HEK293 (cell line): ENCODE measurements at regions not wholly inside any gene's neighbourhood (a gene's known extent, or its start where the extent isn't known, plus 50 kb on each side); places are given as distances from the start of the nearest gene placed in this dataset.

Experiments
- CTCF ChIA-PET: fragments of 350-600 bp; formaldehyde crosslinking; extraction: SDS; loops from one replicate; lab custom pipeline; 2021; ENCODE audit warnings: antibody characterized with exemption; lab: Yijun Ruan, JAX
- POLR2A ChIA-PET: fragments of 300-600 bp; formaldehyde crosslinking; extraction: SDS; loops from one replicate; lab custom pipeline; 2020; ENCODE audit warnings: antibody characterized with exemption, inconsistent platforms; lab: Yijun Ruan, JAX
- H3K27ac ChIP-seq: fragments of 200-500 bp; sonication (Bioruptor generic); 2 replicates; pipeline ENCODE4 v1.5.1; 2014; ENCODE audit warnings: low read depth, low read length, control low read depth, inconsistent platforms; ENCODE audit errors: extremely low read depth
- H3K36me3 ChIP-seq, 2 experiments: fragments of 200-500 bp in 1 of 2; sonication (Bioruptor generic) in 1 of 2; 1 replicate in 1 of 2; 2 replicates in 1 of 2; pipeline ENCODE4 v1.5.1; 2014 to 2017; ENCODE audit warnings: inconsistent platforms in 2 of 2, low read length in 2 of 2; ENCODE audit not compliant: control insufficient read depth in 2 of 2, insufficient read depth in 1 of 2
- H3K4me1 ChIP-seq: fragments of 200-500 bp; sonication (Bioruptor generic); 2 replicates; pipeline ENCODE4 v1.5.1; 2014; ENCODE audit warnings: mild to moderate bottlenecking, low read length, inconsistent platforms; ENCODE audit not compliant: control insufficient read depth, insufficient read depth
- H3K4me3 ChIP-seq: 2 replicates; pipeline ENCODE4 v1.5.1; 2011; ENCODE audit warnings: low read depth, mild to moderate bottlenecking, control low read depth, low read length, moderate library complexity
- H3K9me3 ChIP-seq: fragments of 200-500 bp; sonication (Bioruptor generic); 2 replicates; pipeline ENCODE4 v1.5.1; 2014; ENCODE audit warnings: low read depth, low read length, inconsistent platforms; ENCODE audit not compliant: control insufficient read depth, insufficient read depth
- BCL11A ChIP-seq: fragments of 450-650 bp; formaldehyde crosslinking; IDR thresholded peaks from 2 replicates; pipeline ENCODE4 v1.5.1; 2016; ENCODE audit warnings: low read depth, missing biosample characterization, missing genetic modification characterization
- BCL11B ChIP-seq: fragments of 450-650 bp; formaldehyde crosslinking; IDR thresholded peaks from 2 replicates; pipeline ENCODE4 v1.5.1; 2016; ENCODE audit warnings: low read depth, missing biosample characterization, missing genetic modification characterization
- EGR2 ChIP-seq: fragments of 450-650 bp; formaldehyde crosslinking; IDR thresholded peaks from 2 replicates; pipeline ENCODE4 v1.5.1; 2016; ENCODE audit warnings: low read depth, missing biosample characterization, missing genetic modification characterization
- SALL2 ChIP-seq: fragments of 450-650 bp; formaldehyde crosslinking; IDR thresholded peaks from 2 replicates; pipeline ENCODE4 v1.5.0; 2017; ENCODE audit warnings: missing biosample characterization, mild to moderate bottlenecking, missing genetic modification characterization, borderline replicate concordance
- YY2 ChIP-seq: fragments of 450-650 bp; formaldehyde crosslinking; IDR thresholded peaks from 2 replicates; pipeline ENCODE4 v1.5.1; 2016; ENCODE audit warnings: missing biosample characterization, missing genetic modification characterization
- ZBTB48 ChIP-seq: fragments of 450-650 bp; formaldehyde crosslinking; IDR thresholded peaks from 2 replicates; pipeline ENCODE4 v1.5.1; 2016; ENCODE audit warnings: missing biosample characterization, missing genetic modification characterization
- ZFHX2 ChIP-seq: fragments of 450-650 bp; formaldehyde crosslinking; conservative IDR thresholded peaks from 2 replicates; pipeline ENCODE4 v1.5.1; 2016; ENCODE audit warnings: missing biosample characterization, missing genetic modification characterization
- ZNF140 ChIP-seq: fragments of 450-650 bp; formaldehyde crosslinking; IDR thresholded peaks from 2 replicates; pipeline ENCODE4 v1.5.1; 2016; ENCODE audit warnings: missing biosample characterization, missing genetic modification characterization
- ZNF169 ChIP-seq: fragments of 450-650 bp; formaldehyde crosslinking; IDR thresholded peaks from 2 replicates; pipeline ENCODE4 v1.5.1; 2016; ENCODE audit warnings: missing biosample characterization, missing genetic modification characterization
- ZNF174 ChIP-seq: fragments of 450-650 bp; formaldehyde crosslinking; IDR thresholded peaks from 2 replicates; pipeline ENCODE4 v1.5.0; 2017; ENCODE audit warnings: missing biosample characterization, mild to moderate bottlenecking, missing genetic modification characterization
- ZNF274 ChIP-seq, 2 experiments: fragments of 200-500 bp in 1 of 2; fragments of 450-650 bp in 1 of 2; sonication (Bioruptor generic) in 1 of 2; formaldehyde crosslinking in 1 of 2; IDR thresholded peaks; 2 replicates each; pipeline versions ENCODE4 v1.5.1 to v1.6.1; 2014 to 2016; ENCODE audit warnings: borderline replicate concordance in 1 of 2, inconsistent platforms in 1 of 2, low read length in 1 of 2, missing biosample characterization in 1 of 2, missing genetic modification characterization in 1 of 2
- ZNF366 ChIP-seq: fragments of 450-650 bp; formaldehyde crosslinking; conservative IDR thresholded peaks from 2 replicates; pipeline ENCODE4 v1.5.1; 2016; ENCODE audit warnings: missing biosample characterization, missing genetic modification characterization
- ZNF561 ChIP-seq: fragments of 450-650 bp; IDR thresholded peaks from 2 replicates; pipeline ENCODE4 v1.5.1; 2018; ENCODE audit warnings: missing biosample characterization, missing genetic modification characterization, borderline replicate concordance
- ZNF596 ChIP-seq: fragments of 450-650 bp; IDR thresholded peaks from 2 replicates; pipeline ENCODE4 v1.5.0; 2018; ENCODE audit warnings: missing biosample characterization, mild to moderate bottlenecking, missing genetic modification characterization, moderate library complexity
- ZNF629 ChIP-seq: fragments of 450-650 bp; formaldehyde crosslinking; IDR thresholded peaks from 2 replicates; pipeline ENCODE4 v1.5.1; 2017; ENCODE audit warnings: missing biosample characterization, missing genetic modification characterization
- ZNF645 ChIP-seq: fragments of 450-650 bp; formaldehyde crosslinking; IDR thresholded peaks from 2 replicates; pipeline ENCODE4; 2016; ENCODE audit warnings: missing biosample characterization, missing genetic modification characterization
- ZSCAN4 ChIP-seq: fragments of 450-650 bp; formaldehyde crosslinking; IDR thresholded peaks from 2 replicates; pipeline ENCODE4 v1.5.1; 2017; ENCODE audit warnings: missing biosample characterization, missing genetic modification characterization
- TF ChIP-seq, protein P1 (sequence below): fragments of 450-650 bp; formaldehyde crosslinking; IDR thresholded peaks from 2 replicates; pipeline ENCODE4 v1.5.1; 2017; ENCODE audit warnings: missing biosample characterization, missing genetic modification characterization
- TF ChIP-seq, protein P2 (sequence below): fragments of 450-650 bp; formaldehyde crosslinking; IDR thresholded peaks from 2 replicates; pipeline ENCODE4 v1.5.1; 2017; ENCODE audit warnings: missing biosample characterization, mild to moderate bottlenecking, missing genetic modification characterization, moderate library complexity
- TF ChIP-seq, protein P3 (sequence below): fragments of 450-650 bp; formaldehyde crosslinking; IDR thresholded peaks from 2 replicates; pipeline ENCODE4 v1.5.1; 2016; ENCODE audit warnings: missing biosample characterization, missing genetic modification characterization
- TF ChIP-seq, protein P4 (sequence below): sonication (generic); formaldehyde crosslinking; IDR thresholded peaks from 2 replicates; pipeline ENCODE4 v1.8.1; 2022; ENCODE audit warnings: mild to moderate bottlenecking, moderate library complexity, missing genetic modification reagents
- TF ChIP-seq, protein P5 (sequence below): fragments of 450-650 bp; formaldehyde crosslinking; IDR thresholded peaks from 2 replicates; pipeline ENCODE4 v1.5.1; 2016; ENCODE audit warnings: missing biosample characterization, missing genetic modification characterization
- TF ChIP-seq, protein P6 (sequence below): fragments of 450-650 bp; formaldehyde crosslinking; IDR thresholded peaks from 2 replicates; pipeline ENCODE4 v1.5.1; 2016; ENCODE audit warnings: missing biosample characterization, missing genetic modification characterization

DNA sequence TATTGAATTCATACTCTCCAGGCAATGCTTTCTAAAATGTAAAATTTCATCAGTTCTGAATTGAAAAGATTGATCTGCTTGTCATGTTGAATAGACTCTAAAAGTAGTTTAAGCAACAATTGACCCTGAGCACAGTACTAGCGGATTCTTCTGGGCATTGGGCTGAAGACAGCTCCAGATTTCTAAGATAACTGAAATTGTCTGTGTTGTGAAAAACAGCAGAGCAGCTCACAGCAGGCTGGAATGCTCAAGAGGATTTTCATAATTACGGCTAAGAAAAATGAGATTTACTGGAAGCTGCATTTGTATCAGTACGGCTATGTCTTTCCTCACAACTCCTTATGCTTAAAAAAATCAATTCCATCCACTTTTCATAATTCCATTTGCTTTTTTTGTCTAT lies 373.7 kb downstream of the HACE1 start (continued):
- no peak for TF ChIP-seq ZFHX2

GRCh38 chr6:104484626-104485025 lies 375.1 kb downstream of the HACE1 start:
- H3K4me1 ChIP-seq: no peaks in the 10 kb centered on the region
- H3K9me3 ChIP-seq: no peaks in the 10 kb centered on the region
- CTCF ChIA-PET: no interaction called here
- POLR2A ChIA-PET: no interaction called here
- TF ChIP-seq ZNF645 (tag by site-specific recombination) (no peak), ZNF596 (no peak), ZNF140 (no peak), ZNF274 (IDR thresholded peaks at IDR 0.05; ENCODE audit: low read length) (no peak), ZNF274 (tag by site-specific recombination; IDR thresholded peaks at IDR 0.05; ENCODE audit: borderline replicate concordance) (no peak), ZBTB48 (tag by site-specific recombination) (no peak), ZNF561 (tag by site-specific recombination) (no peak), SALL2 (tag by site-specific recombination) (no peak), ZNF366 (tag by site-specific recombination) (no peak)
- TF ChIP-seq, protein P1, sequence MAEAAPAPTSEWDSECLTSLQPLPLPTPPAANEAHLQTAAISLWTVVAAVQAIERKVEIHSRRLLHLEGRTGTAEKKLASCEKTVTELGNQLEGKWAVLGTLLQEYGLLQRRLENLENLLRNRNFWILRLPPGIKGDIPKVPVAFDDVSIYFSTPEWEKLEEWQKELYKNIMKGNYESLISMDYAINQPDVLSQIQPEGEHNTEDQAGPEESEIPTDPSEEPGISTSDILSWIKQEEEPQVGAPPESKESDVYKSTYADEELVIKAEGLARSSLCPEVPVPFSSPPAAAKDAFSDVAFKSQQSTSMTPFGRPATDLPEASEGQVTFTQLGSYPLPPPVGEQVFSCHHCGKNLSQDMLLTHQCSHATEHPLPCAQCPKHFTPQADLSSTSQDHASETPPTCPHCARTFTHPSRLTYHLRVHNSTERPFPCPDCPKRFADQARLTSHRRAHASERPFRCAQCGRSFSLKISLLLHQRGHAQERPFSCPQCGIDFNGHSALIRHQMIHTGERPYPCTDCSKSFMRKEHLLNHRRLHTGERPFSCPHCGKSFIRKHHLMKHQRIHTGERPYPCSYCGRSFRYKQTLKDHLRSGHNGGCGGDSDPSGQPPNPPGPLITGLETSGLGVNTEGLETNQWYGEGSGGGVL: no peak
- TF ChIP-seq, protein P2, sequence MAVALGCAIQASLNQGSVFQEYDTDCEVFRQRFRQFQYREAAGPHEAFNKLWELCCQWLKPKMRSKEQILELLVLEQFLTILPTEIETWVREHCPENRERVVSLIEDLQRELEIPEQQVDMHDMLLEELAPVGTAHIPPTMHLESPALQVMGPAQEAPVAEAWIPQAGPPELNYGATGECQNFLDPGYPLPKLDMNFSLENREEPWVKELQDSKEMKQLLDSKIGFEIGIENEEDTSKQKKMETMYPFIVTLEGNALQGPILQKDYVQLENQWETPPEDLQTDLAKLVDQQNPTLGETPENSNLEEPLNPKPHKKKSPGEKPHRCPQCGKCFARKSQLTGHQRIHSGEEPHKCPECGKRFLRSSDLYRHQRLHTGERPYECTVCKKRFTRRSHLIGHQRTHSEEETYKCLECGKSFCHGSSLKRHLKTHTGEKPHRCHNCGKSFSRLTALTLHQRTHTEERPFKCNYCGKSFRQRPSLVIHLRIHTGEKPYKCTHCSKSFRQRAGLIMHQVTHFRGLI (tag by site-specific recombination): no peak
- TF ChIP-seq, protein P3, sequence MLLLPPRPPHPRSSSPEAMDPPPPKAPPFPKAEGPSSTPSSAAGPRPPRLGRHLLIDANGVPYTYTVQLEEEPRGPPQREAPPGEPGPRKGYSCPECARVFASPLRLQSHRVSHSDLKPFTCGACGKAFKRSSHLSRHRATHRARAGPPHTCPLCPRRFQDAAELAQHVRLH (tag by site-specific recombination): no peak
- TF ChIP-seq, protein P4, sequence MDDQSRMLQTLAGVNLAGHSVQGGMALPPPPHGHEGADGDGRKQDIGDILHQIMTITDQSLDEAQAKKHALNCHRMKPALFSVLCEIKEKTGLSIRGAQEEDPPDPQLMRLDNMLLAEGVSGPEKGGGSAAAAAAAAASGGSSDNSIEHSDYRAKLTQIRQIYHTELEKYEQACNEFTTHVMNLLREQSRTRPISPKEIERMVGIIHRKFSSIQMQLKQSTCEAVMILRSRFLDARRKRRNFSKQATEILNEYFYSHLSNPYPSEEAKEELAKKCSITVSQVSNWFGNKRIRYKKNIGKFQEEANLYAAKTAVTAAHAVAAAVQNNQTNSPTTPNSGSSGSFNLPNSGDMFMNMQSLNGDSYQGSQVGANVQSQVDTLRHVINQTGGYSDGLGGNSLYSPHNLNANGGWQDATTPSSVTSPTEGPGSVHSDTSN (CRISPR knock-in tag): no peak
- TF ChIP-seq, all 188 proteins: peak for 0
- Histone ChIP-seq H3K27ac (no peak overlapping the region), H3K36me3 (no peaks in the 10 kb centered on the region), H3K4me3 (no peak overlapping the region)

DNA sequence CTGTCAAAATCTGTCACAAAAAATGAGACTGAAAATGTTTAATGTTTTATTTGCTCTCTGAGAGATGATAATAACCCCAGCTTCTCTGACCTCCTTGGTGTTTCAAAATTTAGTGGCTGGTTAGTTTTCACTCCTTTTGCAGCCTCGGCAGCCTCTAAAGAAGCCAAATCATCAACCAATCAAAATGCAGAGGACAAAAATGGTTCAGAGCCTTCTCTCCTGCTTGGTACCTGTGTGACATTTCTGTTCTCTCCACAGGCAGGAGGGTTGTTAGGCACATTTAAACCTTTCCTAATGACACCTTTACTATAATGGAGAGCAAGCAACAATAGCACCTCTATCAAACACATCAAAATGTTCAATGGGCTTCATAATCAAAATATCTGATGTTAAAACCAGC lies 375.5 kb downstream of the HACE1 start:
- H3K4me1 ChIP-seq: no peaks in the 10 kb centered on the region
- CTCF ChIA-PET: interaction anchor here (1.4 kb wide), 1 partner anchor 160 kb away, joined by 3 read pairs; no protein-coding TSS in a partner anchor
- no peak overlapping the region for H3K27ac ChIP-seq
- no peaks in the 10 kb centered on the region for H3K36me3 ChIP-seq
- H3K9me3 ChIP-seq: no peaks in the 10 kb centered on the region
- POLR2A ChIA-PET: no interaction called here
- H3K4me3 ChIP-seq: no peak overlapping the region
- TF ChIP-seq, protein P5, sequence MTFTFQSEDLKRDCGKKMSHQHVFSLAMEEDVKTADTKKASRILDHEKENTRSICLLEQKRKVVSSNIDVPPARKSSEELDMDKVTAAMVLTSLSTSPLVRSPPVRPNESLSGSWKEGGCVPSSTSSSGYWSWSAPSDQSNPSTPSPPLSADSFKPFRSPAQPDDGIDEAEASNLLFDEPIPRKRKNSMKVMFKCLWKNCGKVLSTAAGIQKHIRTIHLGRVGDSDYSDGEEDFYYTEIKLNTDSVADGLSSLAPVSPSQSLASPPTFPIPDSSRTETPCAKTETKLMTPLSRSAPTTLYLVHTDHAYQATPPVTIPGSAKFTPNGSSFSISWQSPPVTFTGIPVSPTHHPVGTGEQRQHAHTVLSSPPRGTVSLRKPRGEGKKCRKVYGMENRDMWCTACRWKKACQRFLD (tag by site-specific recombination): no peak
- TF ChIP-seq BCL11A (tag by site-specific recombination) (no peak), ZNF169 (tag by site-specific recombination) (no peak), ZNF174 (tag by site-specific recombination) (no peak), ZSCAN4 (tag by site-specific recombination) (no peak), ZNF629 (no peak), ZNF645 (tag by site-specific recombination) (no peak), BCL11B (tag by site-specific recombination) (no peak), YY2 (tag by site-specific recombination) (no peak), EGR2 (no peak)
- TF ChIP-seq, protein P6, sequence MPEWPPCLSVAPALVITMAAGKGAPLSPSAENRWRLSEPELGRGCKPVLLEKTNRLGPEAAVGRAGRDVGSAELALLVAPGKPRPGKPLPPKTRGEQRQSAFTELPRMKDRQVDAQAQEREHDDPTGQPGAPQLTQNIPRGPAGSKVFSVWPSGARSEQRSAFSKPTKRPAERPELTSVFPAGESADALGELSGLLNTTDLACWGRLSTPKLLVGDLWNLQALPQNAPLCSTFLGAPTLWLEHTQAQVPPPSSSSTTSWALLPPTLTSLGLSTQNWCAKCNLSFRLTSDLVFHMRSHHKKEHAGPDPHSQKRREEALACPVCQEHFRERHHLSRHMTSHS (tag by site-specific recombination): no peak
